ENCODE measurements at regions not wholly inside any gene's neighbourhood (a gene's known extent, or its start where the extent isn't known, plus 50 kb on each side); places are given as distances from the start of the nearest gene placed in this dataset.

DNA sequence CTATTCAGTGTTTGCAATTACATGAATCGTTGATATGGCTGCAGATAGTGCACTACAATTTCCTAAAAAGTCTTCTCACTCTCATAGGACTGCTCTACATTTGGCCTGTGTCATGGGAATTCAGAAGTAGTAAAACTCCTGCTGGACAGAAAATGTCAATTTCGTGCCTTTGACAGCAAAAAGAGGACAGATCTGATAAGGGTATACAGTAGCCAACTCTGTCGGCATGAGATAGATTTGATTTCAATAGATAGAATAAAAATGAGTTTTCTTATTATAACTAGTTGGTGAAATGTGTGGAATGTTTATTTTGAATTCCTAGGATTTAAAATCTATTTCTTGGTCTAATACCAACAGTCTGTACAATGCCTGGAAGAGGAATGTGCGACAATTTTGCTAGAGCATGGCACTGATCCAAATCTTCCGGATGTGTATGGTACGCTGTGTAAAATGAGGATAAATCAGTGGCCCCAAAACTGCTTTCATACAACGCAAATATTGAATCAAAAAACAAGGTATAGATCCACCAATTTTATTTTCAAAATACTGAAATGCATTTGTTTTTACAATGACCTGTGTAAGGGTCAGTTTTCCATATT is 133.5 kb upstream of the CDK13 start:
- no peak overlapping the region for H3K4me3 ChIP-seq (ENCODE audit: low read length)
- H3K4me1 ChIP-seq (ENCODE audit: control insufficient read depth, insufficient read depth, low read length), result no peaks in the 10 kb centered on the region
- 92 to 100% methylated on average over 5 to 7 of the region's 7 CpGs for WGBS, 2 experiments (ENCODE audit: insufficient coverage in 1 of 2, insufficient read length in 1 of 2)
- Mint-ChIP-seq H3K27me3 (ENCODE audit: insufficient read depth) (peaks cover 3% of the 10 kb centered on the region), H3K36me3 (ENCODE audit: low read depth) (no peaks in the 10 kb centered on the region), H3K4me3 (no peak overlapping the region), H3K9me3 (no peaks in the 10 kb centered on the region), H3K4me1 (peaks cover 12% of the 10 kb centered on the region), H3K27ac (no peak overlapping the region)
- H3K27me3 ChIP-seq (ENCODE audit: control insufficient read depth, insufficient read depth, low read length, poor library complexity, severe bottlenecking), result no peaks in the 10 kb centered on the region
- H3K27ac ChIP-seq (ENCODE audit: low read depth, low read length), result no peak overlapping the region
- H3K9me3 ChIP-seq (ENCODE audit: control insufficient read depth, low read length), result no peaks in the 10 kb centered on the region
- no peak overlapping the region for H3K9ac ChIP-seq (ENCODE audit: extremely low read depth, low read length, poor library complexity, severe bottlenecking)
- TF ChIP-seq, protein P1, sequence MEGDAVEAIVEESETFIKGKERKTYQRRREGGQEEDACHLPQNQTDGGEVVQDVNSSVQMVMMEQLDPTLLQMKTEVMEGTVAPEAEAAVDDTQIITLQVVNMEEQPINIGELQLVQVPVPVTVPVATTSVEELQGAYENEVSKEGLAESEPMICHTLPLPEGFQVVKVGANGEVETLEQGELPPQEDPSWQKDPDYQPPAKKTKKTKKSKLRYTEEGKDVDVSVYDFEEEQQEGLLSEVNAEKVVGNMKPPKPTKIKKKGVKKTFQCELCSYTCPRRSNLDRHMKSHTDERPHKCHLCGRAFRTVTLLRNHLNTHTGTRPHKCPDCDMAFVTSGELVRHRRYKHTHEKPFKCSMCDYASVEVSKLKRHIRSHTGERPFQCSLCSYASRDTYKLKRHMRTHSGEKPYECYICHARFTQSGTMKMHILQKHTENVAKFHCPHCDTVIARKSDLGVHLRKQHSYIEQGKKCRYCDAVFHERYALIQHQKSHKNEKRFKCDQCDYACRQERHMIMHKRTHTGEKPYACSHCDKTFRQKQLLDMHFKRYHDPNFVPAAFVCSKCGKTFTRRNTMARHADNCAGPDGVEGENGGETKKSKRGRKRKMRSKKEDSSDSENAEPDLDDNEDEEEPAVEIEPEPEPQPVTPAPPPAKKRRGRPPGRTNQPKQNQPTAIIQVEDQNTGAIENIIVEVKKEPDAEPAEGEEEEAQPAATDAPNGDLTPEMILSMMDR (conservative IDR thresholded peaks at IDR 0.05), result no peak
- no peaks in the 10 kb centered on the region for H3K36me3 ChIP-seq (ENCODE audit: control insufficient read depth, insufficient read depth, low read length)
- DNase-seq, result no peak

DNA sequence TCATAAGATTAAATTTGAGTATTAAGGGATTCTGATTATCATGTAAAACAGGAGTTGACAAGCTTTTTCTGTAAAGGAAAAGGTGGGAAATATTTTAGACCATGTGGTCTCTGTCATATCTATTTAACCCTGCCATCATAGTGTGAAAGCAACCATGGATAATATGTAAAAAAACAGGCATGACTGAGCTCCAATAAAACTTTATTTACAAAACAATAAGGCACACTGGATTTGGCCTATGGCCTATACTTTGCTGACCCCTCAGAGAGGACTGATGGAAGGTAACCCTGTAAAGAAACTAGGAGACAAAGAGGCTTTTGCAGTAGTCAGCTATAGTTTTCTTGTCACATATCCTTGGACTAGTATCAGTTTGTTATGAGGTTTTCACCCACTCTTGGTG is 130.5 kb upstream of the CDK13 start:
- Mint-ChIP-seq H3K4me3 (no peak overlapping the region), H3K36me3 (ENCODE audit: low read depth) (no peaks in the 10 kb centered on the region), H3K9me3 (no peaks in the 10 kb centered on the region), H3K4me1 (peaks cover 12% of the 10 kb centered on the region), H3K27me3 (ENCODE audit: insufficient read depth) (peaks cover 2% of the 10 kb centered on the region), H3K27ac (no peak overlapping the region)
- Histone ChIP-seq H3K4me1 (ENCODE audit: control insufficient read depth, insufficient read depth, low read length) (no peaks in the 10 kb centered on the region), H3K9me3 (ENCODE audit: control insufficient read depth, low read length) (no peaks in the 10 kb centered on the region), H3K4me3 (ENCODE audit: low read length) (no peak overlapping the region), H3K27ac (ENCODE audit: low read depth, low read length) (no peak overlapping the region), H3K36me3 (ENCODE audit: control insufficient read depth, insufficient read depth, low read length) (no peaks in the 10 kb centered on the region), H3K9ac (ENCODE audit: extremely low read depth, low read length, poor library complexity, severe bottlenecking) (no peak overlapping the region), H3K27me3 (ENCODE audit: control insufficient read depth, insufficient read depth, low read length, poor library complexity, severe bottlenecking) (no peaks in the 10 kb centered on the region)
- TF ChIP-seq, protein P1 (conservative IDR thresholded peaks at IDR 0.05), result no peak
- no peak for DNase-seq

DNA sequence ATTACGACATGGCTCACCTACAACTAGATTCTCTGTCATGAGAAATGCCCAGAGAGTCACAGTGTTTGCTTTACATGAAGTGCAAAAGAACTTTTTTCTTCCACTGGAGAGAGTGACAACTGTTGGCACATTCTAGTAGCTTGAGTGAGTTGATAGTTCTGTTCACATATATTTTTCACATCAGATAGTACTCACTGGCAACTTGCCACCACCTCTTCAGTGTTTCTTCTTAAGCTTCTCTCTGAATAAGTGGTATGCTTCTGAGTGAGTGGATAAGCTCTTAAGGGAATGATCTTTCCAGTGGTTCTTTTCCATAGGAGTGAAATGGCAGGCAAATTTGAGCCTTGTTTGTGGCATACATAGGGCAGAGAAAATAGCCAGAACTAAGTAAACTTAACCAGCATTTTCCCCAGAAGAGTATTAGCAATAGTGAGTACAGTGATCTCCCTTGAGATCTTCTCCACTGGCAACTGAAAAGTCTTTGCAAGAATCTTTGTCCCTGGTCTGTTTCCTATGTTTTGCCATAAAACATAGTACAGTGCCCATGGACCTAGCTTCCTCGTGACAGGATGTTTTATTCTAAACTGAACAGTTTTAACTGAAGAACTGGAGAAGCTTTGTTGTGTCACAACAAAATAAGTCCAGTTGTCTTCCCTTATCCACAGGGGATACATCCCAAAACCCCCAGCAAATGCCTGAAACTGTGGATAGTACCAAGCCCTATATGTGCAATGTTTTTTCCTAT is 125.4 kb upstream of the CDK13 start:
- no peak overlapping the region for H3K9ac ChIP-seq (ENCODE audit: extremely low read depth, low read length, poor library complexity, severe bottlenecking)
- H3K4me1 ChIP-seq (ENCODE audit: control insufficient read depth, insufficient read depth, low read length), result peaks cover 5% of the 10 kb centered on the region
- no peak overlapping the region for H3K27ac ChIP-seq (ENCODE audit: low read depth, low read length)
- H3K9me3 ChIP-seq (ENCODE audit: control insufficient read depth, low read length), result no peaks in the 10 kb centered on the region
- 92 to 100% methylated on average over 2 of the region's 2 CpGs for WGBS, 2 experiments (ENCODE audit: insufficient coverage in 1 of 2, insufficient read length in 1 of 2)
- no peaks in the 10 kb centered on the region for H3K27me3 ChIP-seq (ENCODE audit: control insufficient read depth, insufficient read depth, low read length, poor library complexity, severe bottlenecking)
- no peak overlapping the region for H3K4me3 ChIP-seq (ENCODE audit: low read length)
- Mint-ChIP-seq H3K36me3 (ENCODE audit: low read depth) (no peaks in the 10 kb centered on the region), H3K4me1 (peaks cover 18% of the 10 kb centered on the region), H3K27me3 (ENCODE audit: insufficient read depth) (peaks cover 2% of the 10 kb centered on the region), H3K27ac (no peak overlapping the region), H3K9me3 (no peaks in the 10 kb centered on the region), H3K4me3 (no peak overlapping the region)
- no peaks in the 10 kb centered on the region for H3K36me3 ChIP-seq (ENCODE audit: control insufficient read depth, insufficient read depth, low read length)
- DNase-seq, result no peak
- TF ChIP-seq, protein P1 (conservative IDR thresholded peaks at IDR 0.05), result no peak

All from endodermal cell (in vitro differentiated cells).